ENCODE measurements at regions not wholly inside any gene's neighbourhood (a gene's known extent, or its start where the extent isn't known, plus 50 kb on each side); places are given as distances from the start of the nearest gene placed in this dataset.

GRCh38 chr6:125571207-125571755 is 178.2 kb upstream of the HEY2 start:
- Histone ChIP-seq H3K4me2 (no peak overlapping the region), H3K4me1 (ENCODE audit: control insufficient read depth in 1 of 2, insufficient read depth in 2 of 2, low read depth in 1 of 2, low read length in 1 of 2) (no peaks in the 10 kb centered on the region), H3K9ac (no peak overlapping the region), H3K36me3 (replicated peaks in 1 of 2; ENCODE audit: control insufficient read depth in 1 of 2, insufficient read depth in 2 of 2, low read length in 1 of 2) (no peaks in the 10 kb centered on the region), H3F3A (replicated peaks; ENCODE audit: insufficient read depth) (no peaks in the 10 kb centered on the region), H3K27ac (ENCODE audit: low read depth in 2 of 2, low read length in 1 of 2) (no peak overlapping the region), H3K9me3 (no peaks in the 10 kb centered on the region), H3K27me3 (ENCODE audit: insufficient read depth) (no peaks in the 10 kb centered on the region), H4K20me1 (ENCODE audit: insufficient read depth) (no peaks in the 10 kb centered on the region), H3K9me2 (no peaks in the 10 kb centered on the region), H3K79me2 (ENCODE audit: insufficient read depth) (no peaks in the 10 kb centered on the region), H2AFZ (ENCODE audit: low read depth) (no peak overlapping the region), H3K4me3 (ENCODE audit: low read depth in 2 of 2, low read length in 1 of 2) (no peak overlapping the region)
- TF ChIP-seq EP300 (IDR thresholded peaks at IDR 0.05; ENCODE audit: borderline replicate concordance in 1 of 2, low read depth in 1 of 2, low read length in 1 of 2), result no peak
- TF ChIP-seq TEAD4 (IDR thresholded peaks at IDR 0.05; ENCODE audit: borderline replicate concordance, insufficient read depth), result no peak
- no peak for TF ChIP-seq IRF3 (IDR thresholded peaks at IDR 0.05; ENCODE audit: low read depth, low read length)
- TF ChIP-seq USF2 (IDR thresholded peaks at IDR 0.05; ENCODE audit: borderline replicate concordance, low read depth, low read length), result no peak
- no peak for TF ChIP-seq GATA2 (CRISPR knock-in tag; IDR thresholded peaks at IDR 0.05)
- TF ChIP-seq CHD2 (IDR thresholded peaks at IDR 0.05; ENCODE audit: low read length, partially characterized antibody), result no peak
- no peak for TF ChIP-seq FOXJ3 (CRISPR knock-in tag; IDR thresholded peaks at IDR 0.05)
- TF ChIP-seq MEF2A (IDR thresholded peaks at IDR 0.05; ENCODE audit: borderline replicate concordance, low read depth), result no peak
- TF ChIP-seq PBX3 (IDR thresholded peaks at IDR 0.05), result no peak
- TF ChIP-seq MAX (IDR thresholded peaks at IDR 0.05; ENCODE audit: low read depth), result no peak
- no peak for TF ChIP-seq JUND (IDR thresholded peaks at IDR 0.05)
- no peak for TF ChIP-seq ELF1 (IDR thresholded peaks at IDR 0.05)
- TF ChIP-seq FOSL2 (IDR thresholded peaks at IDR 0.05; ENCODE audit: borderline replicate concordance, low read depth), result no peak
- no peak for TF ChIP-seq RXRA (IDR thresholded peaks at IDR 0.05; ENCODE audit: borderline replicate concordance, low read depth)
- no peak for TF ChIP-seq RFX5 (IDR thresholded peaks at IDR 0.05; ENCODE audit: low read length)
- no peak for DNase-seq
- 7% methylated on average over 2 of the region's 2 CpGs for WGBS (ENCODE audit: low lambda C conversion rate)
- ChIA-PET CTCF (no interaction called here), POLR2A (no interaction called here)

- Histone ChIP-seq H2AFZ (ENCODE audit: low read depth) (no peak overlapping the region), H3K36me3 (replicated peaks in 1 of 2; ENCODE audit: control insufficient read depth in 1 of 2, insufficient read depth in 2 of 2, low read length in 1 of 2) (no peaks in the 10 kb centered on the region), H3K9me3 (no peaks in the 10 kb centered on the region), H3K4me1 (ENCODE audit: control insufficient read depth in 1 of 2, insufficient read depth in 2 of 2, low read depth in 1 of 2, low read length in 1 of 2) (no peaks in the 10 kb centered on the region), H3K27me3 (ENCODE audit: insufficient read depth) (no peaks in the 10 kb centered on the region), H4K20me1 (ENCODE audit: insufficient read depth) (no peaks in the 10 kb centered on the region), H3K9ac (no peak overlapping the region), H3K27ac (ENCODE audit: low read depth in 2 of 2, low read length in 1 of 2) (no peak overlapping the region), H3K79me2 (ENCODE audit: insufficient read depth) (no peaks in the 10 kb centered on the region), H3K4me2 (no peak overlapping the region), H3K4me3 (ENCODE audit: low read depth in 2 of 2, low read length in 1 of 2) (no peak overlapping the region), H3K9me2 (no peaks in the 10 kb centered on the region), H3F3A (replicated peaks; ENCODE audit: insufficient read depth) (no peaks in the 10 kb centered on the region)
- no peak for TF ChIP-seq GABPA (IDR thresholded peaks at IDR 0.05; ENCODE audit: low read depth)
- no peak for DNase-seq
- ChIA-PET POLR2A (no interaction called here), CTCF (no interaction called here)
- WGBS (ENCODE audit: low lambda C conversion rate), result 8% methylated on average over 7 of the region's 7 CpGs
These were observed 174.8 kb upstream of the HEY2 start for GRCh38 chr6:125574604-125575003.
